Right ventricle myocardium inferior (tissue), 1 donor: ENCODE measurements at regions not wholly inside any gene's neighbourhood (a gene's known extent, or its start where the extent isn't known, plus 50 kb on each side); places are given as distances from the start of the nearest gene placed in this dataset.

Experiments used
- ATAC-seq: fragments of 200-7000 bp; cut with Tn5 transposase; one replicate; pipeline ENCODE4 v1.9.1; 2020; ENCODE audit warnings: mild to moderate bottlenecking, moderate library complexity
- DNase-seq: peaks from one replicate; pipeline ENCODE4 v3.0.0; 2021; ENCODE audit errors: missing footprints
- intact Hi-C: fragments of 100-400 bp; cut with DNase I; formaldehyde crosslinking; loops from one replicate; pipeline ENCODE4 v1.11.0; 2022
- donor health status: DM: no; HTN: yes; CAD: no; lungs with severe emphysema.

DNA sequence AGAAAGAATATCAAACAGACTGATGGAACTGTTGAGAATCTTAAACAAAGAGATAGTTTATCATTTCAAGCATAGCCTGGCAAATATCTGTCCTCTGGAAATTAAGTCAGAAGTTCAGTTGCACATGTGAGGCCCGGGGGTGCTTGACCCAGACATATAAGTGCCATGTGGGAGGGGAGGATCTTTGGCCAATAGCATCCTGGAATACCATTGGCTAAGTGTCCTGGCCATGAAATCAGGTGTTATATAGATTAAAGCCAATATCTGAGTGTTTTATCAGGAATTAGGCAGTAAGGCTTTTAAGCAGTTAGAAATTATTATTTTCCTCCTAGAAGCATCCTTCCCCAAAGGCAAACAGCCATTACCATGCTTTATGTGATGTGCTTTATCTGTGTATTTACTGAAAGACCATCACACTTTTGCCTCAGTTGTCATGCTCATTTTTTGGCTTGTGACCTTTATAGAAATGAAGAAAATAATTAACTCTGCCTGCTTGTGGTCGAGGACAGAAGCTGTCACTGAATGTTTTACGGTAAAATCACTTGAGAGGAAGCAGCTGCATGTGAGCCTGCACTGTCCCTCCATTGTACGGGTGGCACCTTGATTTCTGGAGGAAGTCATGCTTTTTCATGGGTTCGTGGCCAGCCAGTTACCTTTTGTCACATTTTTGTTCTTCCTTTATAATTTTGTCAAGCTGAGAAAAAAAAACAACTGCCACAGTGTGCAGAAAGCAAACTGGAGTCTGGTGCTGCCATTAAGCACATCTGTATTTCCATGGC lies 259.9 kb upstream of the FMN2 start:
- ATAC-seq (no peak), DNase-seq (no peak)
- intact Hi-C loops = no loop called here

- no peak for ATAC-seq
- DNase-seq = no peak
- intact Hi-C loops = no loop called here
These were observed 258.0 kb upstream of the FMN2 start for GRCh38 chr1:239833723-239834122.

DNA sequence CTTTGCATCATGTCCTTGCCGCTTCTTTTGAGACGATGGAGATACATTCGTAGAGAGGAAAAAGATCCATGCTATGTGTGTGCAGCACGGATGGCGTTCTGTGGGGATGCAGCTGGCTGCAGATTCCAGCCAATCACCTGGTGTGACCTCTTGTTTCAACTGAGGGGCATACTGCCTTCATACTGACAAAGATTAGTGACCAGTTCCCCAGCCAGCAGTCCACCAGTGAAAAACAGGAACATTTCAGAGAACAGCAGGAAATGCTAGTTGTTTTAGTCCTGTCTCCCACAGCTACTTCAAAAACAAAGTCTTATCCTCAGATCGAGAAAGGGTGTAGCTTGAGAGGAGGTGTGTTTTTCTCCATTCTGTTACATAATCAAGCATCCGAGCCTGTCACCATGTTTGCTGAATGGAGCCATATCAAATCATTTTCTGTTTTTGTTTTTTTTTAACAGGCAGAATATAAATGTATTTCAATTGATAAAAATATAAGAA lies 255.7 kb upstream of the FMN2 start:
- intact Hi-C loops = no loop called here
- no peak for ATAC-seq
- DNase-seq = no peak

GRCh38 chr1:239840336-239840735 lies 251.3 kb upstream of the FMN2 start:
- DNase-seq (no peak), ATAC-seq (no peak)
- intact Hi-C loops = no loop called here

DNA sequence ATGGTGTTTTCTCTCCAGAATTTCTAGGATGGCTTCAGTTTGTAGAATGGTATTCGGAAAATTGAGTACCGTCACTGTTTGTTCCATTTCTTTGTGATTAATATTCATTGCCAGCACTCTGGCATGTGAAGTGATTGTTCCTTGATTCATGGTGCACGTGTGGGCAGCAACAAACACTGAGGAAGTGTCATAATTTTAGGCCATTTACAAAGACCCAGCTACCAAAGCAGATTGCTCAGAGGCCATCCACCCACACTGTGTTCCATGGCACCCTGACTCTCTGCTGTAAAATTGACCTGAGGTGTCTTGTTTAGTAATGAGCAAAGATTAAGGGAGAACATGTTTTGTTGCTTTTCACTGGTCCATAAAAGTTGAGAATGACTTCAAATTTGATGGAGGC lies 250.9 kb upstream of the FMN2 start:
- ATAC-seq = no peak
- intact Hi-C loops = no loop called here
- no peak for DNase-seq

DNA sequence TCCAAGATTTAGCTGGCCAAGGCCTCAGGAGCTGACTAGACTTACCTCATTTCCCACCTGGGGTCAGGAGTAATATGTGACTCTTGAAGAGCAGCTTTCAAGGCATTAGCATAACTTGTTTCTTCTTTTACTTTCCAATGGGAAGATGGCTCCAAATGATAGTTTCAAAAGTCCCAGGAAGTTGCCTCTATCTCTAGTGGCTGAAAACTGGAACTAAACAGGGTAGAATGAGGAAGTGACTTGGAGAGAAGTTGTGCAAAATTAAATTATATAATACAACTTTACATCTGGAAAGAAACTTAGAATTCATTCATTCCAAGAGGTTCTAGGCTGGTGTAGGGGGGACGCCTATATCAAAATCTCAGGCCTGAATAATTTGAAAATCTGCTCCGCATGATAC lies 250.1 kb upstream of the FMN2 start:
- intact Hi-C loops = no loop called here
- ATAC-seq = no peak

GRCh38 chr1:239843541-239843940 lies 248.1 kb upstream of the FMN2 start:
- no peak for ATAC-seq
- DNase-seq = no peak
- intact Hi-C loops = no loop called here

More for the DNA sequence above, 250.1 kb upstream of the FMN2 start:
- DNase-seq = no peak

GRCh38 chr1:239844833-239845232 lies 246.8 kb upstream of the FMN2 start:
- intact Hi-C loops = no loop called here
- no peak for ATAC-seq
- no peak for DNase-seq

GRCh38 chr1:239854922-239855321 lies 236.8 kb upstream of the FMN2 start:
- intact Hi-C loops = no loop called here
- DNase-seq (no peak), ATAC-seq (no peak)

DNA sequence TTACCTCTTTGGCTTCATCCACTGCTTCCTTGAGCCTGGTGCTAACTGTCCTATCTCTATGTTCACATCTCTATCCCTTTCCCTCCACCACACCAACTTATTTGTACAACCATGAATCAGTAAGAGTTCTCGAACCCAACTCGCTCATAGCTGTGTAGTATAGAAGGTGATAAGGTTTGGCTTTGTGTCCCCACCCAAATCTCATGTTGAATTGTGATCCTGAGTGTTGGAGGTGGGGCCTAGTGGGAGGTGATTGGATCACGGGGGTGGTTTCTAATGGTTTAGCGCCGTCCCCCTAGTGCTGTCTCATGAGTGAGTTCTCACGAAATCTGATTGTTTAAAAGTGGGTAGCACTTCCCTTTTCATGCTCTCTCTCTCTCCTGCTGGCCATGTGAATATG lies 235.6 kb upstream of the FMN2 start:
- no peak for DNase-seq
- intact Hi-C loops = no loop called here
- no peak for ATAC-seq

- intact Hi-C loops = no loop called here
- DNase-seq = no peak
- ATAC-seq = no peak
These were observed 234.8 kb upstream of the FMN2 start for GRCh38 chr1:239856924-239857323.

DNA sequence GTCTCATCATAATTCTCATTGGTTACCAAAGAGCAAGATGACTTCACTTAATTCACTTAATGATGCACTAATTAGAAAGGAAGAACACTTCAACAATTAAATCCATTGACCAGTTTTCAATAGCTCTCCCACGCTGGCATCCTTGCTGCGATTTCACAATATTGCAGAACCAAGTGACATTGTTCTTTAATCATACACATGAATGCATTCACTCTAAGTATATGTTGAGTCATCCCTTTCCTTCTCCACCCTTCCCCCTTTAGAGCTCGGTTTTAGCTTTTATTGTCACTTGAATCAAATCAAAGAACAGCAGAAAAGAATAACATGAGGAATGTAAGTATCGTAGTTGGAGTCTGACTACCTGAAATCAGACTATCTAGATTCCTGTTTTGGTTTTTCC lies 233.6 kb upstream of the FMN2 start:
- ATAC-seq = no peak

GRCh38 chr1:239858529-239858928 lies 233.2 kb upstream of the FMN2 start:
- DNase-seq (no peak), ATAC-seq (no peak)
- intact Hi-C loops = no loop called here

More for the DNA sequence above, 233.6 kb upstream of the FMN2 start:
- no peak for DNase-seq
- intact Hi-C loops = no loop called here

GRCh38 chr1:239861985-239862384 lies 229.7 kb upstream of the FMN2 start:
- DNase-seq = no peak
- no peak for ATAC-seq

DNA sequence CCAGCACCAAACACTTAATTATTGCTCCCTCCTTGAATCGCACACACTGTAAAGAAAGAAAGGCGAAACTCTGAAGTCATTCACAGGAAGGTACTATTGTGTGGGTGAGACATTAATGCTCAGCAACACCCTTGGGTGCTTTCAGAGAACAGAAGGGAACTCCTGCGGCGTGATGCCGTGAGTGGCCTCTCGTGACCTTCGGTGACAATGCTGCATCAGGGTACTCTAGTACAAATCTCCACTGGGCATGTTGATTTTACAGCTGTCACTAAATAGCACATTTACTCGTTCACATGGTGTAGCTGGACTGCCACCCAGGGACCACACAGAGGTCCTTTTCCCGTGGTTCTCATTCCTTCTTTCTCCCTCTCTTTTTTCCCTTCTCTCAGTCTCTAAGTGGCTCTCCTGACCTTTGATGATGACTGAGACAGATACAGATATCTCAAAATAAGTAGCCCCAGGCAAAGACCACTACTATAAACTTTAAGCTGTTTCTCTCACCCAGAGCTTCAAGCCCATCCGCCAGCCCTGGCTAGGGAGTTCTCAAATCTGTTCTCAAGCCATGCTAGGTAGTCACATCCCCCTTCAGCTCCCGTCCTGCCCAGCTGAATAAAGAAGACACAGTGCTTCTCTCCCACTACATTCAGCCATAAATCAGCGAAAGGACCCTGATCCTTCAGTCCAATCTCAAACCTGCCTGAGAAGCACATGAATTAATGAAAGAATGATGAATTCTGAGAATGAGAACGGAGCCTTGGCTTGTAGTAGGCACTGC lies 223.4 kb upstream of the FMN2 start:
- intact Hi-C loops = no loop called here
- ATAC-seq = no peak
- no peak for DNase-seq

More at GRCh38 chr1:239861985-239862384, 229.7 kb upstream of the FMN2 start:
- intact Hi-C loops = no loop called here

- intact Hi-C loops = no loop called here
- no peak for DNase-seq
- no peak for ATAC-seq
These were observed 221.5 kb upstream of the FMN2 start for GRCh38 chr1:239870194-239870593.

DNA sequence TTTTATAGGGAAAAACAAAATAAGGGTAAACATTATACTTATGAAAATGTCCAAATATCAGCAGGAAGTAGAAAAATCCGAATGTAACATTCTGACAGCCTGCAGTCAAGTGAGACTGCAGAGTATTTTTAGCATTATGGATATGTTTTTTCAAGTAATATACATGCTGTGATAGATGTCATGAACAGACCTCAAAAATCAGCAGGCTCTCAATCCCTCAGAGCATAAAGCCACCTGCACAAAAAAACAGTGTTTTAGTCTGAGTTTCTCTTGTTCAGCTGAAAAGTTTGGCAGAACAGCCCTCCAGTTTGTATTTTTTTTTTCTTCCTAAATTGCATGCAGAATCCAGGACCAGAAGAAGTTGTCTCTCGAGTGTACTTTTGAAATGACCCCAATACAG lies 219.1 kb upstream of the FMN2 start:
- intact Hi-C loops = no loop called here
- ATAC-seq = no peak
- no peak for DNase-seq

- intact Hi-C loops = no loop called here
- DNase-seq (no peak), ATAC-seq (no peak)
These were observed 216.9 kb upstream of the FMN2 start for GRCh38 chr1:239874831-239875230.

DNA sequence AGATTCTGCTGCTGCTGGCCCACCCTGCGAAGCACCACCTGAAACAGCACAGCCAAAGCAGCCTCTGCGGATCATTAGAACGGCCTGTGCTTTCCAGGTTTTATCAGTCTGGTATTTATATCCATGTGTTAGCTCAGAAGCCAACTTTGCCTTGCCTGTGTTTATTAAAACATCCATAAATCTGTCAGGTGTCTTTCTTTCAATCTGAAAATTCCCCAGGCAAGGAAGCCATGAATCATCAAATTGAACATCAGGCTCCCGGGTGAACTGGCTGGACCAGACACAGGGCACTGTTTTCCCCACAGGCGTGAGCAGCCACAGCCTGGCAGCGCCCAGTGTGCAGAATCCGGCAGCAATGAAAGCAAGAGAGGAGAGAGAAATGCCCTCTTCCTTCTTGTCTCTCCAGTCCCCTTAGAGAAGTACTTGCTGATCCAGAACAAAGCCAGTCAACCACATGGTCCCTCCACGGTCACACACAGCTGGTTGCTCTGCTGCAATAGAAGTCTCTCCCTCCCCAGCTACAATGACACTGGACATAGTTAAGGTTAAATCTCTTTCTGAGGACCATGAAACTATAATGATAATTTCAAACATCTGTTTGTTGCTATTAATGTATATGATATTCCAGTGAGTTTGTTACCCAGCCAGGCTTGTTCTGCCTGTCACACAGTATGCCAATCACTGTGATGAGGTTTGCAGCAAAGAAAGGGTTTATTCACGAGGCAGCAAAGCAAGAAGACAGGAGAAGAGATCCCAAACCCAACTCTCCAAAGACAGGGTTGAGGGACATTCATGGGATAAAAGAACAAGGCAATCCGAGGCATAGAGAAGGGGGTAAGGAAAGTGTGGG lies 212.1 kb upstream of the FMN2 start:
- intact Hi-C loops = no loop called here
- no peak for ATAC-seq
- DNase-seq = no peak
